ENCODE measurements at regions not wholly inside any gene's neighbourhood (a gene's known extent, or its start where the extent isn't known, plus 50 kb on each side); places are given as distances from the start of the nearest gene placed in this dataset.

DNA sequence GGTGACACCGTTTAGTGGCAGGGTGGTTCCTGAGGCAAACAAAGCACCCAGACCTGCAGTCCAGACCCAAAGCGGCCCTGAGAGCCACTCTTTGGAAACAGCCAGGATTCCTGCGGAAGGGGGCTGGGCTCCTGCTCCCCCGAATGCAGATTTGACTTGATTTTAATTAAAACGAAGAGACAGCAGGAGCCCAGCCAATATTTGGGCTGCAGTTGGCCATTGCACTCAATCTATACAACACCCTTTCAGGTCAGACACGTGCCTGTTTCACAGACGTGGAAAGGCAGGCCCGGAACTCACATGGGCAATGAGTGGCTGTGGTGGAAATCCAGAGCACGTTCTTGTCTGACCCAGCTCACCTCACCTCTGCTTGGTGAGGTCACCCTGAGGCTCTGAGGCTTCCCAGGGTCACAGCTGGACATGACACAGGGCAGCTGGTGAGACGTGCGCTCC, 122.4 kb downstream of the NDUFA10 start:
- no peak overlapping the region for H3K4me3 ChIP-seq (ENCODE audit: low read depth in 1 of 2, low read length in 1 of 2)
- TF ChIP-seq, protein P1, sequence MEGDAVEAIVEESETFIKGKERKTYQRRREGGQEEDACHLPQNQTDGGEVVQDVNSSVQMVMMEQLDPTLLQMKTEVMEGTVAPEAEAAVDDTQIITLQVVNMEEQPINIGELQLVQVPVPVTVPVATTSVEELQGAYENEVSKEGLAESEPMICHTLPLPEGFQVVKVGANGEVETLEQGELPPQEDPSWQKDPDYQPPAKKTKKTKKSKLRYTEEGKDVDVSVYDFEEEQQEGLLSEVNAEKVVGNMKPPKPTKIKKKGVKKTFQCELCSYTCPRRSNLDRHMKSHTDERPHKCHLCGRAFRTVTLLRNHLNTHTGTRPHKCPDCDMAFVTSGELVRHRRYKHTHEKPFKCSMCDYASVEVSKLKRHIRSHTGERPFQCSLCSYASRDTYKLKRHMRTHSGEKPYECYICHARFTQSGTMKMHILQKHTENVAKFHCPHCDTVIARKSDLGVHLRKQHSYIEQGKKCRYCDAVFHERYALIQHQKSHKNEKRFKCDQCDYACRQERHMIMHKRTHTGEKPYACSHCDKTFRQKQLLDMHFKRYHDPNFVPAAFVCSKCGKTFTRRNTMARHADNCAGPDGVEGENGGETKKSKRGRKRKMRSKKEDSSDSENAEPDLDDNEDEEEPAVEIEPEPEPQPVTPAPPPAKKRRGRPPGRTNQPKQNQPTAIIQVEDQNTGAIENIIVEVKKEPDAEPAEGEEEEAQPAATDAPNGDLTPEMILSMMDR (IDR thresholded peaks at IDR 0.05) = no peak
- no peaks in the 10 kb centered on the region for H3K9me3 ChIP-seq
- no peak overlapping the region for H3K27ac ChIP-seq
- H3K4me1 ChIP-seq (ENCODE audit: control insufficient read depth in 1 of 2, insufficient read depth in 1 of 2, low read depth in 1 of 2, low read length in 1 of 2) = no peaks in the 10 kb centered on the region
- no peaks in the 10 kb centered on the region for H3K27me3 ChIP-seq
- no peaks in the 10 kb centered on the region for H3K36me3 ChIP-seq

DNA sequence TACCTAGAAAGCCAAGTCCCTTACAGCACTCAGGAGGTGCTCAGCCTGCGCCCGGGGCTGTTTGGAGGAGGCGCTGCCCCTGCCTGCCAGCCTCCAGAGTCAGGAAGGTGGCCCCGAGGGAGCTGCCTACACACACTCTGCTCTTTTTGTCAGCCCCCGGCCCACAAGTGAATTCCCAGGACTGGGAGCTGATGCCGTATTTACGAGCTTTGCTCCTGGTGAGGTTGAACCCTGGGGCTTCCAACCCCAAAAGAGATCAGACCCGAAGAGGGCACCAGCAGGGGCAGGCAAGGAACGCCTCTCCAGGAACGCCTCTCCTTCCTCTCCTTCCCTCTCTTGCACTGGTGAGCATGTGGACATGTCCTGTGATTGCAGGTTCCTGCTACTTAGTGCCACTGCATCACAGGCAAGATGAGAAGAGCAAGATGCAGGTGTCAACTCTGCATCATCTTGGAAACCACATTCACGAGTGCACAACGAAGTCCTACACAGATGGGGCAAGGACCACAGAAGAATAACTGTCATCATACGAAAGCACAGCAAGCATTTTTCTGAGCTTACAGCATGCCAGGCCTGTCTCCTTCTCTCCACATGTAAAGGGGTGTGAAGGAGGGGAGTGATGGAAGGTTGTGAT, 126.7 kb downstream of the NDUFA10 start:
- Histone ChIP-seq H3K27ac (no peak overlapping the region), H3K36me3 (no peaks in the 10 kb centered on the region), H3K4me3 (ENCODE audit: low read depth in 1 of 2, low read length in 1 of 2) (no peak overlapping the region), H3K4me1 (ENCODE audit: control insufficient read depth in 1 of 2, insufficient read depth in 1 of 2, low read depth in 1 of 2, low read length in 1 of 2) (no peaks in the 10 kb centered on the region), H3K27me3 (peaks cover 29% of the 10 kb centered on the region), H3K9me3 (no peaks in the 10 kb centered on the region)
- TF ChIP-seq, protein P1 (IDR thresholded peaks at IDR 0.05) = no peak

DNA sequence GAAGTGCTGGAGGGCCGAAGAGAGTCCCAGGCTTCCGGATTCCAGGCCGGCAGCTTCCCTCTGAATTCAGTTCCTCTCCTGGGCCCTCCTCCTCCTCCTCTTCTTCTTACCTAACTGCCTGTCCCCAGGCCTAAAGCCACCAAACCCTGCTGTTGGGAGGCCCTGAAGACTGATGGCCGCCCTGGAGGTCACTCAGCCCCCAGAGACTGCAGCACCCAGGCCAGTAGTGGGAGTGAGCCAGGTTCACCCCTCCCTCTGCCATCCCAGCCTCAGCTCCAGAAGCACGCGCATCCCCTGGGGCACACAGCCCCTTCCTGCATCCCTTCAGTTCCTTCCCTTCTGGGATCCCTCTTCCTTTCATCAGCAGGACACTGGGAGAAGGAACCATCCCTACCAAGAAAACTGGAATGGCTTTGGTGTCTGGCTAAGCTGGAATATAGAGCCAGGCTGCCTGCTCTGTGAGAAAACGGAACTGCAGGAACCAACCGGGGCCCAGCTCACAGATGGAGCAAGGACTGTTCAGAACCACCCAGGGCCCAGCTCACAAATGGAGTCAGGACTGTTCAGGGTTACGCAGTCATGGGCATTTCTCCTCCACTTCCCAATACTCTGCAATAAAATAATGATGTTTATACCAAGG, 127.4 kb downstream of the NDUFA10 start:
- no peak overlapping the region for H3K27ac ChIP-seq
- TF ChIP-seq, protein P1 (IDR thresholded peaks at IDR 0.05) = no peak
- H3K4me1 ChIP-seq (ENCODE audit: control insufficient read depth in 1 of 2, insufficient read depth in 1 of 2, low read depth in 1 of 2, low read length in 1 of 2) = no peaks in the 10 kb centered on the region
- H3K36me3 ChIP-seq = no peaks in the 10 kb centered on the region
- no peak overlapping the region for H3K4me3 ChIP-seq (ENCODE audit: low read depth in 1 of 2, low read length in 1 of 2)
- peaks cover 30% of the 10 kb centered on the region for H3K27me3 ChIP-seq
- no peaks in the 10 kb centered on the region for H3K9me3 ChIP-seq

DNA sequence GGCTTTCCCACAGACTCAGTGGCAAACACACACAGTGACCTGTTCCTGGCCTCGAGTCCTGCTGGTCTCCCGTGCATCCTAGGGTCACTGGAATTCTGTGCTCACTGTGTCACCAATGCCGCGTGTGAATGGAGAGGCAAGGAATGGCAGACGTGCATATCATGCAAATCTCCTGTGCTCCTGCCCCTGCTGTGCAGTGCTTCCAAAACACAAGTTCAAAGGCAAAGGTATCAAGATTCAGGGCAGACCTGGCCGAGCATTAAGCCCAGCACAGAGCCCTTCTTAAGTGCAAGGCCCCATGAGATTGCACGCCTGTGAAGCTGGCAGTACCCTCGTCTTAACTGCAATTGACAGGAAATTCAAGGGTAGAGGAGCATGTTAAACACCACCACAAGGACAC, 129.1 kb downstream of the NDUFA10 start:
- H3K36me3 ChIP-seq = no peaks in the 10 kb centered on the region
- H3K4me1 ChIP-seq (ENCODE audit: control insufficient read depth in 1 of 2, insufficient read depth in 1 of 2, low read depth in 1 of 2, low read length in 1 of 2) = no peaks in the 10 kb centered on the region
- H3K27me3 ChIP-seq = peaks cover 30% of the 10 kb centered on the region
- H3K4me3 ChIP-seq (ENCODE audit: low read depth in 1 of 2, low read length in 1 of 2) = no peak overlapping the region
- H3K27ac ChIP-seq = no peak overlapping the region
- no peaks in the 10 kb centered on the region for H3K9me3 ChIP-seq
- TF ChIP-seq, protein P1 (IDR thresholded peaks at IDR 0.05) = no peak

DNA sequence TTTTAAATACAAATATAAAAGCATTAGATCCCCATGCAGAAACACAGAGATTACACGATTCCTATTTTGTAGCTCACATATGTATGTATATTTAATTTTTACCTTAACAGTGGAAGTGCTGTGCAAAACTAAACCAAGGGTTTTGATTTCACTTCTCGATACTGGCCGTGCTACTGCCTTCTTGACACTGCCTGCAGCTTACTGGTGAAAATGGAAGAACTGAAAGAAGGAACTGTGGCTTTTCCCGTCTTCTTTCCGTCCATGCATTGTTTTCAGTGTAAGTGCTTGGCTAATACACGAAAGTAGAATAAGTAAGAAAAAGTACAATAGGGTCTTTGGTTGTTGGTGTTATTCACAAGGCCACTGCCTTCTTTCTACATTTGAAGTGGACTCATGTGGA, 129.5 kb downstream of the NDUFA10 start:
- Histone ChIP-seq H3K27me3 (peaks cover 30% of the 10 kb centered on the region), H3K36me3 (no peaks in the 10 kb centered on the region), H3K4me1 (ENCODE audit: control insufficient read depth in 1 of 2, insufficient read depth in 1 of 2, low read depth in 1 of 2, low read length in 1 of 2) (no peaks in the 10 kb centered on the region), H3K4me3 (ENCODE audit: low read depth in 1 of 2, low read length in 1 of 2) (no peak overlapping the region), H3K9me3 (no peaks in the 10 kb centered on the region), H3K27ac (no peak overlapping the region)
- TF ChIP-seq, protein P1 (IDR thresholded peaks at IDR 0.05) = no peak
